MCF 10A (cell line): ENCODE measurements at regions not wholly inside any gene's neighbourhood (a gene's known extent, or its start where the extent isn't known, plus 50 kb on each side); places are given as distances from the start of the nearest gene placed in this dataset.

Experiments used
- BruUV-seq: library from RNA; stranded (reverse); fragments of 400-500 nt; replicated peaks from 2 replicates; lab custom pipeline; 2021; lab: Mats Ljungman, UMichigan
- CTCF ChIA-PET: fragments of 300-600 bp; sonication (Branson Sonifier 250); formaldehyde crosslinking; extraction: SDS; loops from one replicate; lab custom pipeline; 2021; ENCODE audit warnings: antibody characterized with exemption, inconsistent platforms; lab: Yijun Ruan, JAX
- POLR2A ChIA-PET: fragments of 300-600, 350-650 bp; sonication (Branson Sonifier 250); formaldehyde crosslinking; extraction: SDS; loops from one replicate; lab custom pipeline; 2020; ENCODE audit warnings: antibody characterized with exemption, inconsistent platforms; lab: Yijun Ruan, JAX
- DNase-seq: peaks from one replicate; pipeline ENCODE4 v3.0.0-alpha.2; 2018; ENCODE audit not compliant: unreplicated experiment
- H3K27ac Mint-ChIP-seq: one replicate; pipeline ENCODE4 v1.8.0; 2022; ENCODE audit warnings: mild to moderate bottlenecking, low read depth, mixed read lengths; ENCODE audit not compliant: unreplicated experiment
- H3K27me3 Mint-ChIP-seq: one replicate; pipeline ENCODE4 v1.8.0; 2022; ENCODE audit warnings: mixed read lengths; ENCODE audit not compliant: insufficient read depth, unreplicated experiment
- H3K36me3 Mint-ChIP-seq: one replicate; pipeline ENCODE4 v1.8.0; 2022; ENCODE audit warnings: mild to moderate bottlenecking, moderate library complexity, mixed read lengths; ENCODE audit not compliant: insufficient read depth, unreplicated experiment
- H3K4me1 Mint-ChIP-seq: one replicate; pipeline ENCODE4 v1.8.0; 2022; ENCODE audit warnings: mixed read lengths; ENCODE audit not compliant: insufficient read depth, unreplicated experiment
- H3K4me3 Mint-ChIP-seq: one replicate; pipeline ENCODE4 v1.8.0; 2022; ENCODE audit warnings: mild to moderate bottlenecking, moderate library complexity, mixed read lengths; ENCODE audit not compliant: unreplicated experiment
- H3K9me3 Mint-ChIP-seq: one replicate; pipeline ENCODE4 v1.8.0; 2022; ENCODE audit warnings: mixed read lengths; ENCODE audit not compliant: unreplicated experiment
- CTCF ChIP-seq: fragments of 200-600 bp; IDR thresholded peaks from one replicate; pipeline ENCODE4 v1.8.0; 2022; ENCODE audit warnings: antibody characterized with exemption, mild to moderate bottlenecking; ENCODE audit not compliant: unreplicated experiment
- intact Hi-C: fragments of 100-400 bp; cut with micrococcal nuclease; formaldehyde crosslinking; loops from 2 replicates; pipeline ENCODE4 v1.14.1; 2022

GRCh38 chr15:31802761-31803160 is 227.6 kb upstream of the CHRNA7 start:
- no peak for TF ChIP-seq CTCF
- BruUV-seq = no TSS peak
- no peaks in the 10 kb centered on the region for H3K36me3 Mint-ChIP-seq
- CTCF ChIA-PET = no interaction called here
- intact Hi-C loops = no loop called here
- no peak for DNase-seq
- POLR2A ChIA-PET = interaction anchor here (0.5 to 1.5 kb wide), 2 partner anchors 17 to 69 kb away, joined by 3 read pairs; no protein-coding TSS in a partner anchor
- no peak overlapping the region for H3K4me3 Mint-ChIP-seq
- H3K9me3 Mint-ChIP-seq = no peaks in the 10 kb centered on the region
- H3K27ac Mint-ChIP-seq = peak overlapping the region; percentile 63
- H3K27me3 Mint-ChIP-seq = no peaks in the 10 kb centered on the region
- peaks cover 44% of the 10 kb centered on the region for H3K4me1 Mint-ChIP-seq

GRCh38 chr15:31803388-31803884 is 226.9 kb upstream of the CHRNA7 start:
- intact Hi-C loops = no loop called here
- Mint-ChIP-seq H3K36me3 (no peaks in the 10 kb centered on the region), H3K4me3 (no peak overlapping the region), H3K9me3 (no peaks in the 10 kb centered on the region), H3K27ac (peak overlapping the region; percentile 63), H3K27me3 (no peaks in the 10 kb centered on the region), H3K4me1 (peaks cover 41% of the 10 kb centered on the region)
- no peak for TF ChIP-seq CTCF
- CTCF ChIA-PET = interaction anchor here (2.0 kb wide), 1 partner anchor 28 kb away, joined by 4 read pairs; no protein-coding TSS in a partner anchor
- POLR2A ChIA-PET = interaction anchor here (0.5 to 1.5 kb wide), 3 partner anchors 17 to 197 kb away, joined by 3 read pairs; no protein-coding TSS in a partner anchor
- BruUV-seq = no TSS peak
- DNase-seq = no peak

- BruUV-seq = no TSS peak
- ChIA-PET CTCF (interaction anchor here (0.6 to 2.0 kb wide), 2 partner anchors 26 to 54 kb away, joined by 4 to 5 read pairs; no protein-coding TSS in a partner anchor), POLR2A (no interaction called here)
- no peak for TF ChIP-seq CTCF
- Mint-ChIP-seq H3K9me3 (no peaks in the 10 kb centered on the region), H3K27me3 (no peaks in the 10 kb centered on the region), H3K27ac (no peak overlapping the region), H3K36me3 (no peaks in the 10 kb centered on the region), H3K4me1 (peaks cover 23% of the 10 kb centered on the region), H3K4me3 (no peak overlapping the region)
- intact Hi-C loops = loop anchor here (5.0 kb wide), 1 partner anchor 62 kb away; no protein-coding TSS in a partner anchor
- DNase-seq = no peak
Measured at GRCh38 chr15:31805090-31805662, 225.1 kb upstream of the CHRNA7 start.

- DNase-seq = no peak
- no peak overlapping the region for H3K27ac Mint-ChIP-seq
- no peak overlapping the region for H3K4me3 Mint-ChIP-seq
- no peaks in the 10 kb centered on the region for H3K27me3 Mint-ChIP-seq
- no peaks in the 10 kb centered on the region for H3K9me3 Mint-ChIP-seq
- TF ChIP-seq CTCF = no peak
- ChIA-PET POLR2A (no interaction called here), CTCF (no interaction called here)
- peaks cover 14% of the 10 kb centered on the region for H3K4me1 Mint-ChIP-seq
- BruUV-seq = no TSS peak
- intact Hi-C loops = loop anchor here (5.0 kb wide), 1 partner anchor 61 kb away; no protein-coding TSS in a partner anchor
- no peaks in the 10 kb centered on the region for H3K36me3 Mint-ChIP-seq
Measured at GRCh38 chr15:31806106-31806505, 224.2 kb upstream of the CHRNA7 start.
